H1 (cell line): ENCODE measurements at regions not wholly inside any gene's neighbourhood (a gene's known extent, or its start where the extent isn't known, plus 50 kb on each side); places are given as distances from the start of the nearest gene placed in this dataset.

Experiments
- CTCF ChIA-PET: fragments of 300-600 bp; sonication (Branson Sonifier 250); formaldehyde crosslinking; loops from one replicate; lab custom pipeline; 2021; ENCODE audit not compliant: partially characterized antibody; lab: Charles Lee
- POLR2A ChIA-PET: fragments of 300-600 bp; sonication (Branson Sonifier 250); formaldehyde crosslinking; loops from one replicate; lab custom pipeline; 2021; ENCODE audit warnings: inconsistent platforms; ENCODE audit not compliant: partially characterized antibody; lab: Charles Lee
- DNase-seq, 2 experiments: peaks; one replicate each; pipeline versions ENCODE4 v3.0.0 to v3.0.0-alpha.2; 2010 to 2022; ENCODE audit warnings: low spot score in 2 of 2, low read depth in 1 of 2, mixed read lengths in 1 of 2
- FAIRE-seq: peaks from 2 replicates; lab custom pipeline; 2011; peaks lifted over from hg19 to GRCh38; lab: Jason Lieb, UNC
- H2AFZ ChIP-seq: 2 replicates; pipeline ENCODE4 v1.8.1; 2012; ENCODE audit warnings: low read length, inconsistent platforms
- H2AK5ac ChIP-seq: 2 replicates; pipeline ENCODE4 v1.6.1; 2013; ENCODE audit warnings: low read depth, low read length
- H2BK120ac ChIP-seq: replicated peaks from 2 replicates; pipeline ENCODE3; 2013; ENCODE audit warnings: low read depth, low read length, inconsistent platforms
- H2BK12ac ChIP-seq: 2 replicates; pipeline ENCODE4 v1.6.1; 2013; ENCODE audit warnings: low read depth, low read length
- H2BK15ac ChIP-seq: 2 replicates; pipeline ENCODE4 v1.6.1; 2013; ENCODE audit warnings: low read length
- H2BK20ac ChIP-seq: 2 replicates; pipeline ENCODE4 v1.6.1; 2013; ENCODE audit warnings: low read length
- H2BK5ac ChIP-seq: 2 replicates; pipeline ENCODE4 v1.6.1; 2013; ENCODE audit warnings: low read depth, low read length
- H3K14ac ChIP-seq: 2 replicates; pipeline ENCODE4 v1.6.1; 2013; ENCODE audit warnings: inconsistent platforms; ENCODE audit not compliant: insufficient read length
- H3K18ac ChIP-seq: 2 replicates; pipeline ENCODE4 v1.6.1; 2013; ENCODE audit warnings: low read length; ENCODE audit errors: extremely low read depth
- H3K23ac ChIP-seq: 2 replicates; pipeline ENCODE4 v1.6.1; 2013; ENCODE audit warnings: inconsistent platforms; ENCODE audit not compliant: insufficient read length
- H3K23me2 ChIP-seq: 2 replicates; pipeline ENCODE4 v1.6.1; 2013; ENCODE audit warnings: low read depth, low read length
- H3K27ac ChIP-seq: 2 replicates; pipeline ENCODE4 v1.6.1; 2011; ENCODE audit warnings: low read depth, low read length, inconsistent platforms
- H3K27me3 ChIP-seq, 4 experiments: replicated peaks in 1 of 4; 1 replicate in 1 of 4; 2 replicates in 3 of 4; pipeline versions ENCODE4 v1.6.1 to v1.8.1; 2011 to 2013; ENCODE audit warnings: low read length in 3 of 4, mild to moderate bottlenecking in 3 of 4, inconsistent platforms in 2 of 4, mixed read lengths in 2 of 4, moderate library complexity in 1 of 4; ENCODE audit not compliant: control insufficient read depth in 3 of 4, insufficient read depth in 3 of 4; ENCODE audit errors: extremely low read depth in 1 of 4
- H3K36me3 ChIP-seq, 4 experiments: 2 replicates each; pipeline versions ENCODE4 v1.6.1 to v1.8.1; 2011 to 2013; ENCODE audit warnings: mild to moderate bottlenecking in 4 of 4, low read length in 3 of 4, moderate library complexity in 2 of 4, control low read depth in 1 of 4, inconsistent platforms in 1 of 4; ENCODE audit not compliant: insufficient read depth in 4 of 4, control insufficient read depth in 2 of 4
- H3K4ac ChIP-seq: replicated peaks from 2 replicates; pipeline ENCODE3; 2013; ENCODE audit warnings: low read length, low read depth, mixed read lengths, inconsistent platforms; ENCODE audit not compliant: insufficient read length
- H3K4me1 ChIP-seq, 4 experiments: replicated peaks in 1 of 4; 1 replicate in 1 of 4; 2 replicates in 3 of 4; pipeline versions ENCODE4 v1.6.1 to v1.8.1; 2011 to 2013; ENCODE audit warnings: low read length in 3 of 4, inconsistent platforms in 2 of 4, mixed read lengths in 1 of 4; ENCODE audit not compliant: insufficient read depth in 4 of 4, control insufficient read depth in 3 of 4
- H3K4me2 ChIP-seq, 2 experiments: 2 replicates each; pipeline versions ENCODE4 v1.6.1 to v1.8.1; 2011 to 2013; ENCODE audit warnings: low read depth in 2 of 2, low read length in 2 of 2, control low read depth in 1 of 2, inconsistent platforms in 1 of 2, mild to moderate bottlenecking in 1 of 2; ENCODE audit not compliant: insufficient read depth in 1 of 2
- H3K4me3 ChIP-seq, 4 experiments: fragments of 200-600, 300-600 bp in 1 of 4; sonication (generic), shearing (Covaris generic), sonication (Bioruptor Twin) in 1 of 4; 2 replicates each; pipeline versions ENCODE4 v1.5.1 to v1.8.1; 2011 to 2016; ENCODE audit warnings: low read length in 4 of 4, low read depth in 3 of 4, control low read depth in 2 of 4, inconsistent platforms in 2 of 4, mild to moderate bottlenecking in 2 of 4, mixed read lengths in 1 of 4, moderate library complexity in 1 of 4; ENCODE audit not compliant: insufficient read depth in 2 of 4; ENCODE audit errors: extremely low read depth in 1 of 4
- H3K56ac ChIP-seq: replicated peaks from 2 replicates; pipeline ENCODE3; 2013; ENCODE audit warnings: low read depth, mild to moderate bottlenecking, mixed read lengths, low read length, inconsistent platforms; ENCODE audit not compliant: insufficient read length
- H3K79me1 ChIP-seq: 2 replicates; pipeline ENCODE4 v1.6.1; 2013; ENCODE audit warnings: low read depth, low read length, control low read depth
- H3K79me2 ChIP-seq, 2 experiments: 2 replicates each; pipeline versions ENCODE4 v1.6.1 to v1.8.1; 2012 to 2013; ENCODE audit warnings: low read length in 2 of 2, mild to moderate bottlenecking in 2 of 2, inconsistent platforms in 1 of 2; ENCODE audit not compliant: insufficient read depth in 2 of 2, control insufficient read depth in 1 of 2
- H3K9ac ChIP-seq, 4 experiments: replicated peaks in 1 of 4; 1 replicate in 1 of 4; 2 replicates in 3 of 4; pipeline versions ENCODE4 v1.6.1 to v1.8.1; 2011 to 2013; ENCODE audit warnings: low read depth in 3 of 4, low read length in 3 of 4, control low read depth in 2 of 4, mild to moderate bottlenecking in 2 of 4, moderate library complexity in 2 of 4, inconsistent platforms in 1 of 4; ENCODE audit errors: extremely low read depth in 1 of 4
- H3K9me3 ChIP-seq, 2 experiments: 2 replicates each; pipeline versions ENCODE4 v1.6.1 to v1.8.1; 2012 to 2013; ENCODE audit warnings: mild to moderate bottlenecking in 2 of 2, moderate library complexity in 2 of 2, control low read depth in 1 of 2, inconsistent platforms in 1 of 2, low read depth in 1 of 2, low read length in 1 of 2, mixed read lengths in 1 of 2; ENCODE audit not compliant: insufficient read depth in 2 of 2
- H4K20me1 ChIP-seq, 2 experiments: replicated peaks in 1 of 2; 2 replicates each; pipeline versions ENCODE3 to v1.8.1; 2011 to 2013; ENCODE audit warnings: inconsistent platforms in 2 of 2, low read length in 2 of 2, mild to moderate bottlenecking in 1 of 2; ENCODE audit not compliant: insufficient read depth in 2 of 2, control insufficient read depth in 1 of 2
- H4K5ac ChIP-seq: 2 replicates; pipeline ENCODE4 v1.6.1; 2013; ENCODE audit warnings: low read length, low read depth, mixed read lengths, inconsistent platforms; ENCODE audit not compliant: insufficient read length
- H4K8ac ChIP-seq: 2 replicates; pipeline ENCODE4 v1.8.0; 2013; ENCODE audit warnings: mild to moderate bottlenecking, moderate library complexity, low read length, inconsistent platforms; ENCODE audit not compliant: insufficient read depth; ENCODE audit errors: extremely low read depth
- H4K91ac ChIP-seq: replicated peaks from 2 replicates; pipeline ENCODE3; 2013; ENCODE audit warnings: low read length, mixed read lengths, inconsistent platforms; ENCODE audit not compliant: insufficient read length
- EP300 ChIP-seq, 2 experiments: IDR thresholded peaks; 1 replicate in 1 of 2; 2 replicates in 1 of 2; pipeline ENCODE4 v1.6.1; 2011 to 2012; ENCODE audit warnings: low read depth in 2 of 2, low read length in 2 of 2, mild to moderate bottlenecking in 2 of 2, borderline replicate concordance in 1 of 2, inconsistent platforms in 1 of 2, moderate library complexity in 1 of 2
- TAF7 ChIP-seq: optimal IDR thresholded peaks from 2 replicates; pipeline ENCODE3; 2011; ENCODE audit warnings: low read depth, mild to moderate bottlenecking, inconsistent platforms, low read length, moderate library complexity, borderline replicate concordance
- WGBS, 2 experiments: shearing (Covaris generic) in 1 of 2; methylation state at CpG; one replicate each; pipeline versions ENCODE4 v1.1.6 to v1.1.7; 2013 to 2015; ENCODE audit warnings: low lambda C conversion rate in 2 of 2, mixed read lengths in 2 of 2, inconsistent platforms in 1 of 2, low coverage in 1 of 2, missing lambda C conversion rate in 1 of 2; ENCODE audit not compliant: insufficient replicate concordance in 2 of 2, insufficient coverage in 1 of 2, insufficient read length in 1 of 2; ENCODE audit errors: extremely low coverage in 1 of 2, missing lambda C conversion rate in 1 of 2; 5-methylcytosine and 5-hydroxymethylcytosine counted together
- TF ChIP-seq, protein P1 (sequence below): IDR thresholded peaks from 2 replicates; pipeline ENCODE4 v1.6.1; 2012; ENCODE audit warnings: inconsistent platforms
- TF ChIP-seq, protein P2 (sequence below): IDR thresholded peaks from 2 replicates; pipeline ENCODE4 v1.6.1; 2011; ENCODE audit warnings: low read depth, mild to moderate bottlenecking, low read length; ENCODE audit not compliant: insufficient read depth

DNA sequence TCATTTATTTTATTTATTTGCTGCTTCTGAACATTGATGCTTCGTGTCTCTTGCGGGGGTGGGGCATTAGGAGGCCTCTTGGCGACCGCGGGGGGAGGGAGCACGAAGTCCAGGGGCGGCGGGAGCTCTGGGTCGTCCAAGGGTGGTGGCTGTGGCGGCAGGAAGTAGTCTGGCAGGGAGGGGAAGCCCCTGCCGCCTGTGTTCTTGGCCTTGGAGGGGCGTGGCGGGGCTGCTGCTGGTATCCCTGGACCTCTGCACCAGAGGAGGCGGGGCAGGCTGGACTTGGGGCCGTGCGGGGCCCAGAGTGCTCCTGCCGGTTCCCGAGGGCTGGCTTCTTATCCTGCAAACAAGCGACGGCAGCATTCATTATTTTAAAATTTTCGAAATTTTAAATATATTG is 70.5 kb upstream of the ABI1 start:
- H2AFZ ChIP-seq, result peak overlapping the region; percentile 76; the same call in 1 of the 2 replicates
- H4K91ac ChIP-seq, result no peak overlapping the region
- H3K4ac ChIP-seq, result no peak overlapping the region
- no peaks in the 10 kb centered on the region for H3K36me3 ChIP-seq
- H2BK15ac ChIP-seq, result no peak overlapping the region
- no peak overlapping the region for H3K14ac ChIP-seq
- H2BK5ac ChIP-seq, result no peak overlapping the region
- no peaks in the 10 kb centered on the region for H3K27me3 ChIP-seq
- ChIA-PET CTCF (interaction anchor here (0.8 to 1.3 kb wide), 4 partner anchors 14 to 28 kb away, joined by 3 to 4 read pairs (median 3); no protein-coding TSS in a partner anchor), POLR2A (no interaction called here)
- H3K9ac ChIP-seq, result no peak overlapping the region
- no peak overlapping the region for H3K27ac ChIP-seq
- WGBS, 2 experiments, result 6% methylated on average over 21 of the region's 21 CpGs; no CpG with 5 or more reads in 1 of the 2 experiments
- no peak overlapping the region for H2AK5ac ChIP-seq
- no peak overlapping the region for H3K18ac ChIP-seq
- peak overlapping the region; percentile 52 to 61 for H3K4me2 ChIP-seq
- H3K56ac ChIP-seq, result no peak overlapping the region
- H2BK12ac ChIP-seq, result no peak overlapping the region
- peak in 1 of 2 experiments; percentile 71 for DNase-seq
- no peak for TF ChIP-seq EP300 (IDR thresholded peaks at IDR 0.05; ENCODE audit: borderline replicate concordance in 1 of 2, low read depth in 2 of 2, low read length in 2 of 2)
- TF ChIP-seq TAF7, result no peak
- TF ChIP-seq, protein P1, sequence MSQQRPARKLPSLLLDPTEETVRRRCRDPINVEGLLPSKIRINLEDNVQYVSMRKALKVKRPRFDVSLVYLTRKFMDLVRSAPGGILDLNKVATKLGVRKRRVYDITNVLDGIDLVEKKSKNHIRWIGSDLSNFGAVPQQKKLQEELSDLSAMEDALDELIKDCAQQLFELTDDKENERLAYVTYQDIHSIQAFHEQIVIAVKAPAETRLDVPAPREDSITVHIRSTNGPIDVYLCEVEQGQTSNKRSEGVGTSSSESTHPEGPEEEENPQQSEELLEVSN, result 0 out of 2 replicates have a peak, but pooled peaks have one; percentile 14
- TF ChIP-seq, protein P2, sequence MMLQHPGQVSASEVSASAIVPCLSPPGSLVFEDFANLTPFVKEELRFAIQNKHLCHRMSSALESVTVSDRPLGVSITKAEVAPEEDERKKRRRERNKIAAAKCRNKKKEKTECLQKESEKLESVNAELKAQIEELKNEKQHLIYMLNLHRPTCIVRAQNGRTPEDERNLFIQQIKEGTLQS, result no peak
- no peaks in the 10 kb centered on the region for H3K9me3 ChIP-seq
- H4K20me1 ChIP-seq, result no peaks in the 10 kb centered on the region
- H3K79me2 ChIP-seq, result no peaks in the 10 kb centered on the region
- FAIRE-seq, result no peak
- H3K4me3 ChIP-seq, result peak overlapping the region; percentile 4 to 52 (median 9); a peak in 5 of 8 replicates
- no peaks in the 10 kb centered on the region for H3K23me2 ChIP-seq
- no peak overlapping the region for H4K5ac ChIP-seq
- no peak overlapping the region for H4K8ac ChIP-seq
- no peaks in the 10 kb centered on the region for H3K4me1 ChIP-seq
- H3K79me1 ChIP-seq, result no peaks in the 10 kb centered on the region
- no peak overlapping the region for H2BK120ac ChIP-seq
- no peak overlapping the region for H3K23ac ChIP-seq
- no peak overlapping the region for H2BK20ac ChIP-seq
